Transverse colon (tissue), 4 donors: ENCODE measurements at regions not wholly inside any gene's neighbourhood (a gene's known extent, or its start where the extent isn't known, plus 50 kb on each side); places are given as distances from the start of the nearest gene placed in this dataset.

Source experiments
- DNase-seq: peaks from one replicate; pipeline ENCODE4 v3.0.0-alpha.2; 2019
- H3K27ac ChIP-seq, 4 donors: fragments of 200-600 bp; sonication (generic); 2 replicates each; pipeline ENCODE4 v1.5.1; 2016 to 2018; ENCODE audit warnings: inconsistent platforms in 4 of 4
- H3K27me3 ChIP-seq: fragments of 200-600 bp; sonication (generic); 2 replicates; pipeline ENCODE4 v1.5.1; 2017; ENCODE audit warnings: inconsistent platforms
- H3K36me3 ChIP-seq, 4 donors: fragments of 200-600 bp; sonication (generic); 2 replicates each; pipeline ENCODE4 v1.5.1; 2017 to 2019; ENCODE audit warnings: inconsistent platforms in 4 of 4
- H3K4me1 ChIP-seq, 4 donors: fragments of 200-600 bp; sonication (generic); 2 replicates each; pipeline ENCODE4 v1.5.1; 2017 to 2020; ENCODE audit warnings: inconsistent platforms in 4 of 4
- H3K4me3 ChIP-seq, 4 donors: fragments of 200-600 bp; sonication (generic); 1 replicate in 1 of 4; 2 replicates in 3 of 4; pipeline versions ENCODE4 v1.5.1 to v1.6.1; 2017 to 2019; ENCODE audit warnings: inconsistent platforms in 4 of 4
- H3K9me3 ChIP-seq, 2 donors: fragments of 200-600 bp; sonication (generic); 2 replicates each; pipeline ENCODE4 v1.5.1; 2017 to 2019; ENCODE audit warnings: inconsistent platforms in 2 of 2
- EP300 ChIP-seq: sonication (generic); formaldehyde crosslinking; IDR thresholded peaks from one replicate; pipeline ENCODE4 v1.6.1; 2017; ENCODE audit warnings: antibody characterized with exemption, low read depth
- POLR2A ChIP-seq: fragments of 450-650 bp; IDR thresholded peaks from one replicate; pipeline ENCODE4 v1.6.1; 2016; ENCODE audit warnings: antibody characterized with exemption, mild to moderate bottlenecking, moderate library complexity
- POLR2AphosphoS5 ChIP-seq, 3 donors: sonication (generic); formaldehyde crosslinking; IDR thresholded peaks; one replicate each; pipeline ENCODE4 v1.6.1; 2016; ENCODE audit warnings: antibody characterized with exemption in 3 of 3
- WGBS, 2 donors: methylation state at CpG; one replicate each; pipeline ENCODE4 v1.1.5; 2018; ENCODE audit warnings: low coverage in 1 of 2; 5-methylcytosine and 5-hydroxymethylcytosine counted together
- in situ Hi-C, 4 donors: fragments of 200-750 bp; cut with MboI; loops; one replicate each; pipeline versions ENCODE4 v1.15.0 to v1.15.1; 2017; ENCODE audit warnings: low sequenced_read_pairs in 3 of 4, low pct_ligation_motif_present in 1 of 4, low pct_unique_long_range_greater_than_20kb in 1 of 4
- intact Hi-C: fragments of 100-400 bp; cut with DNase I; formaldehyde crosslinking; loops from one replicate; pipeline ENCODE4 v1.15.1; 2023; ENCODE audit warnings: low total_unique reads
- TF ChIP-seq, protein P1 (sequence below), 5 experiments: fragments of 200-600 bp in 3 of 5; fragments of 450-650 bp in 2 of 5; sonication (generic) in 3 of 5; IDR thresholded peaks; 1 replicate in 2 of 5; 2 replicates in 3 of 5; pipeline ENCODE4 v1.5.1; 2016 to 2017; ENCODE audit warnings: antibody characterized with exemption in 5 of 5, inconsistent platforms in 3 of 5, mild to moderate bottlenecking in 2 of 5, moderate library complexity in 1 of 5

DNA sequence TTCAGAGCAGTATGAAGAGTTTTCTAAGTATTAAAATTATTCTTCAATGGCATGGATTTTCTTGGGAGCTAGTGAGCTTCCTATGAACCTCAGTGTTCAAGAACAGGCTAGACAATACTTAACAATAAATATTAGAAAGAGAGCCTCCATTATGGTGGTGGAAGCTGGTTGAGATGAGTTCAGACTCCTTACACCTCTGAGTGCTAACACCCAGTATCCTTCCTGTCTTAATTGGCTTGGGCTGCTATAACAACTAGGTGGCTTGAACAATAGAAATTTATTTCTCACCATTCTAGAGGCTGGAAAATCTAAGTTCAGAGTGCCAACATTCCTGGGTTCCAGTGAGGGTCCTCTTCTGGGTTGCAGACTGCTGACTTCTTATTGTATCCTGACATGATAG, 369.4 kb upstream of the HNRNPA3 start:
- intact Hi-C loops: no loop called here
- H3K27ac ChIP-seq: no peak overlapping the region
- no peaks in the 10 kb centered on the region for H3K27me3 ChIP-seq
- no peak for DNase-seq
- in situ Hi-C loops: loop anchor here in 1 of 4 donors (25.0 kb wide), 1 partner anchor 294 kb away; no protein-coding TSS in a partner anchor
- H3K9me3 ChIP-seq: no peaks in the 10 kb centered on the region
- no peak for TF ChIP-seq EP300
- TF ChIP-seq POLR2AphosphoS5 (IDR thresholded peaks at IDR 0.05): no peak
- no peak for TF ChIP-seq POLR2A
- TF ChIP-seq, protein P1, sequence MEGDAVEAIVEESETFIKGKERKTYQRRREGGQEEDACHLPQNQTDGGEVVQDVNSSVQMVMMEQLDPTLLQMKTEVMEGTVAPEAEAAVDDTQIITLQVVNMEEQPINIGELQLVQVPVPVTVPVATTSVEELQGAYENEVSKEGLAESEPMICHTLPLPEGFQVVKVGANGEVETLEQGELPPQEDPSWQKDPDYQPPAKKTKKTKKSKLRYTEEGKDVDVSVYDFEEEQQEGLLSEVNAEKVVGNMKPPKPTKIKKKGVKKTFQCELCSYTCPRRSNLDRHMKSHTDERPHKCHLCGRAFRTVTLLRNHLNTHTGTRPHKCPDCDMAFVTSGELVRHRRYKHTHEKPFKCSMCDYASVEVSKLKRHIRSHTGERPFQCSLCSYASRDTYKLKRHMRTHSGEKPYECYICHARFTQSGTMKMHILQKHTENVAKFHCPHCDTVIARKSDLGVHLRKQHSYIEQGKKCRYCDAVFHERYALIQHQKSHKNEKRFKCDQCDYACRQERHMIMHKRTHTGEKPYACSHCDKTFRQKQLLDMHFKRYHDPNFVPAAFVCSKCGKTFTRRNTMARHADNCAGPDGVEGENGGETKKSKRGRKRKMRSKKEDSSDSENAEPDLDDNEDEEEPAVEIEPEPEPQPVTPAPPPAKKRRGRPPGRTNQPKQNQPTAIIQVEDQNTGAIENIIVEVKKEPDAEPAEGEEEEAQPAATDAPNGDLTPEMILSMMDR (IDR thresholded peaks at IDR 0.05): no peak
- no peaks in the 10 kb centered on the region for H3K36me3 ChIP-seq
- no peaks in the 10 kb centered on the region for H3K4me1 ChIP-seq
- no peak overlapping the region for H3K4me3 ChIP-seq

DNA sequence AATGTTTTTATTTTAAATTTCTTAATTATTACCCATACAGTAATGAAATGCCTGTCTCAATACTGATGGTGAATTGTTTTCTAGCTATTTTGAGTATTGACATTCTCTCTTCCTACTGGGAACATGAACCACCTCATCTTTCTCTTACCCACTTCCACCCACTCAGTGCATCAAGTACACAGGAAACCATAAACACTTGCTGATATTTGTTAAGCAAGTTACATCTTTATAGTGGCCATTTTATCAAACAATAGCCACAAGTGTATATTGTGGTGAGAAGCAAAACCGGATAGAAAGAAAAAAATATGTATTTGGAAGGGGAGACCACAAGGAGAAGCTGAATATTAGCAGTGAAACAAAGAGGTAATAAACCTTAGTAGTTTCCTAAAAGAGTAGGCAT, 368.1 kb upstream of the HNRNPA3 start:
- in situ Hi-C loops (loop anchor here in 1 of 4 donors (25.0 kb wide), 1 partner anchor 293 kb away; no protein-coding TSS in a partner anchor), intact Hi-C loops (no loop called here)
- WGBS, 2 donors: 79 to 82% methylated on average over 1 of the region's 1 CpG
- H3K36me3 ChIP-seq: no peaks in the 10 kb centered on the region
- H3K4me1 ChIP-seq: no peaks in the 10 kb centered on the region
- no peaks in the 10 kb centered on the region for H3K27me3 ChIP-seq
- no peak for DNase-seq
- H3K4me3 ChIP-seq: no peak overlapping the region
- no peak overlapping the region for H3K27ac ChIP-seq
- TF ChIP-seq POLR2AphosphoS5 (IDR thresholded peaks at IDR 0.05): no peak
- H3K9me3 ChIP-seq: no peaks in the 10 kb centered on the region

DNA sequence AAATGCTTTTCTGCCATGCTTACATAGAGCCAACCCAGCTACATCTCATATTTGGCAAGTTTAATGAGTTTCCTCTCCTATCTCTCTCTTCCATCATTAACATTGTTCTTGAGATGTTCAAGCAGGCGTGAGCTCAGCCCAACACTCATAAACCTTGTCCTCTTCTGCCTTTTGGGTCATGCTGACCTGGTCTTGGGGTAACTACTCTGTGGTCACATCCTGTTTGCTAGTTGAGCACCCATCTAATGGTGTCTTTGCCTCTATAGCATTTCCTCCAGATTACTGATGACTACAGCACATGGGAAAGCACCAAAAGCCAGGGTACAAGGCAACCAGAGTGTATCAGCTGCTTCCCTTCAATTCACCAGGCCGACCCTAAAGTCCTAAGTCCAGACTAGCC, 366.9 kb upstream of the HNRNPA3 start:
- in situ Hi-C loops (loop anchor here in 1 of 4 donors (25.0 kb wide), 1 partner anchor 292 kb away; no protein-coding TSS in a partner anchor), intact Hi-C loops (no loop called here)
- Histone ChIP-seq H3K4me1 (no peaks in the 10 kb centered on the region), H3K27me3 (no peaks in the 10 kb centered on the region), H3K9me3 (no peaks in the 10 kb centered on the region), H3K36me3 (no peaks in the 10 kb centered on the region), H3K4me3 (no peak overlapping the region), H3K27ac (no peak overlapping the region)
- TF ChIP-seq POLR2A: no peak
- TF ChIP-seq EP300: no peak
- TF ChIP-seq, protein P1 (IDR thresholded peaks at IDR 0.05): no peak
- no peak for DNase-seq
- WGBS, 2 donors: 63 to 87% methylated on average over 2 of the region's 2 CpGs

DNA sequence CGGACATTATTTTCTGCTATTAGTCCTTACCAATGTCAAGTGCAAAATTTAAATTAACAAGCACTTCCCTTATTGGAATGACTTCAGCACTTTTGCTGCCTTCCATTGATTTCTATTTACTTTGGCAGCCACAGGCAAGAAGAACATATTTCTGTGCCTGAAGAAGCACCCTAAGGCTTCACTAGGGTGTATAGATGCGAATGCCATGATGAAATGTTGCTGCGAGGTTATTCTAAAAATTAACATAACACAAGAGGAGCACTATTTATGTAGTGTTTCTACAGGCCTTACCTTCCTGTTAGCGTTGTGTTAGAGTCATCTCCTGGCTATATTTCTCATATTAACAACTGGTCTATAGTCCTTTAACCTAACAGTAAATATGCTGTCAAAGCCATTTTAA, 365.0 kb upstream of the HNRNPA3 start:
- intact Hi-C loops: no loop called here
- WGBS, 2 donors: 65 to 82% methylated on average over 4 of the region's 4 CpGs
- Histone ChIP-seq H3K4me1 (no peaks in the 10 kb centered on the region), H3K27ac (no peak overlapping the region), H3K4me3 (no peak overlapping the region), H3K27me3 (no peaks in the 10 kb centered on the region), H3K36me3 (no peaks in the 10 kb centered on the region), H3K9me3 (no peaks in the 10 kb centered on the region)
- in situ Hi-C loops: loop anchor here in 1 of 4 donors (25.0 kb wide), 1 partner anchor 290 kb away; no protein-coding TSS in a partner anchor
- TF ChIP-seq POLR2AphosphoS5 (IDR thresholded peaks at IDR 0.05): no peak
- no peak for TF ChIP-seq POLR2A
- TF ChIP-seq, protein P1 (IDR thresholded peaks at IDR 0.05): no peak
- no peak for TF ChIP-seq EP300
- no peak for DNase-seq

DNA sequence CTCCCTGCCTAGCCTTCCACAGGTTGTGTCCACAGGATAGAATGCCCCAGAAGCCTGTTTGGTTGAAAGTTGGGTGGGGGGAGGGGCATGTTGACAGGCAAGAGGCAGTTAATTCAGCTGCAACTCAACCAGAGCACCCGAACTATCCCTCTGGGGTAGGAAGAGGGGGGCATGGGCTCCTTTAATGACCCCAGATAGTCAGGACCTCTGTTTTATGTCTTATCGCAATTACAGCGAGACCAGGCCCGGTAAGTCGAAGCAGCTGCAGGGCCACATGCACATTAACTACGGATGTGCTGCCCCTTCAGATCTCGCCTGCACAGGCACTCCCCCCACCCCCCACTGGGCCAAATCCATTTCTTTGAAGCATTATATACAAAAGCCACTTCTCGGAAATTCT, 363.8 kb upstream of the HNRNPA3 start:
- H3K4me1 ChIP-seq: peaks cover 0 to 11% (median under 1%) of the 10 kb centered on the region in 4 donors
- no peak overlapping the region for H3K4me3 ChIP-seq
- no peaks in the 10 kb centered on the region for H3K36me3 ChIP-seq
- no peaks in the 10 kb centered on the region for H3K27me3 ChIP-seq
- 90 to 95% methylated on average over 3 to 8 of the region's 8 CpGs for WGBS, 2 donors
- in situ Hi-C loops (loop anchor here in 1 of 4 donors (25.0 kb wide), 1 partner anchor 288 kb away; no protein-coding TSS in a partner anchor), intact Hi-C loops (no loop called here)
- TF ChIP-seq POLR2AphosphoS5 (IDR thresholded peaks at IDR 0.05) (no peak), POLR2A (no peak), EP300 (no peak)
- TF ChIP-seq, protein P1 (IDR thresholded peaks at IDR 0.05): no peak
- no peak overlapping the region for H3K27ac ChIP-seq
- H3K9me3 ChIP-seq: no peaks in the 10 kb centered on the region
- DNase-seq: no peak
